ENCODE measurements at regions not wholly inside any gene's neighbourhood (a gene's known extent, or its start where the extent isn't known, plus 50 kb on each side); places are given as distances from the start of the nearest gene placed in this dataset.
A peak's percentile ranks its signal among the peaks of the same experiment; 100 is the strongest.

DNA sequence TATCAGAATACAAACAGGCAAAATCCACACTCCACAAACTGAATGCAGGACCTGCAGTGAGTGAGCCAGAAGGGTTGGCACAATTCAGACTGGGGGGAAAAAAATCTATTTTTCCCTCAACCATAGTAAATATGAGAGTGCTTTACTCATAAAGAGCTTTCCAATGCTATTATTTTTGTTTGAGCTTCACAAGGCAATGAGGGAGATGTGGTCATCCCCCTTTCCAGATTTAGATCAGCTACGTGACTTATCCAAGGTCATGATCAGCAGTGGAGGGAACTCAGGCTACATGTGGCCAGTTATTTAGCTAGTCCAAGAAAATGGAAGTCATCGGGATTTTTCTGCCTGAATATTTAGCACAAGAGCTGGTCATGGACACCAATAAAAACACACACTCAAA lies 120.4 kb upstream of the KLF7 start:
- ATAC-seq (no peak), DNase-seq (ENCODE audit: low spot score) (no peak)

DNA sequence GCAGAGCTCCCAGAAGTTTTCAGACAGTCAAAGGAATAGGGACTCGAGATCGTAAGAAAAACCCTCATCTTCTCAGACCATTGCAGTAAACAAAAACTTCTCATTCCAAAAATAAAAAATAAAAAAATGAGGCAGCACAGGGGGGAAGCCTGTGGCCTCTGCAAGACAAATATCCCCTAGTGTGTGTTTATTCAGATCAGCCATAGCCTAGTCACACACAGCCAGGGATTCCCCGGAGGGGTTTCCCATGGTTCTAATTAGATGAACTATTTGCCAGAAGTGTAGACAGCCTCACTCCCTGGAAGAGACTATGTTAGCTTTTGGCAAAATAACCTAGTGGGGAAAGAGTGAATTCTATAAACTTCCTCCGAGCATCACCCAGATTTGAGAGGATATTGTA lies 122.9 kb upstream of the KLF7 start:
- no peak for ATAC-seq
- DNase-seq (ENCODE audit: low spot score), result no peak

DNA sequence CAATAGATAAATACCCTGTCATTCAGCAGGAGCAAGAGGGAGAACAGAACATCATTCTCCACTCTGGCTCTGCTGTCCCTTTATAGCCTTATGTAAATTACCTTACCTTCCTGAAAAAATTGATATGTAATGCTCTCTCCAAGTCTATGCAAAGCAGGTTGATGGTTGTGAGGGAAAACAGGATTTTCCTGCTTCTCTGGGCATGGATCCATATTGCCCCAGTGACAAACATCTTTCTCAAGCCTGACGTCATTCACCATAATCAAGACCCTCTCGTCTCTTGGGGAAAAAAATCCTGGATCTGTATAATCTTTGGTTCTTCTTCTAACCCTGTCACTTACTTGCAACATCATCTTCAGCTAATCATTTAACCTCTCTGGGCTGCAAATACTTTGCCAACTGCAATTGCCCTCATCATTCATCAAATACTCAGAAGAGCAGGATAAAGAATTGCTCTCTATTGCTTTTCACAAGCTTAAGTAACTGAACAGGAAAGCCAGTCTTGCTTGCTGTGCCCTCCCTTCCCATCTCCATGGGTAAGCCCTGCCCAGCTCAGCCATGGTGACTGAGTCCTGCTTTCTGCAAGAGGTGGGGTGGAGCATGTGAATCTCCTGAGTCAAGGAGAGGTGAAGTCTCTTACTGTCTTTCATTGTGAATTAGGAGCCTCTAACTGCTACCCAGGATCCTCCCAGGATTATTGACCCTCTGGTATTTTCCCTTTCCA lies 123.7 kb upstream of the KLF7 start:
- DNase-seq (ENCODE audit: low spot score), result no peak
- no peak for ATAC-seq

DNA sequence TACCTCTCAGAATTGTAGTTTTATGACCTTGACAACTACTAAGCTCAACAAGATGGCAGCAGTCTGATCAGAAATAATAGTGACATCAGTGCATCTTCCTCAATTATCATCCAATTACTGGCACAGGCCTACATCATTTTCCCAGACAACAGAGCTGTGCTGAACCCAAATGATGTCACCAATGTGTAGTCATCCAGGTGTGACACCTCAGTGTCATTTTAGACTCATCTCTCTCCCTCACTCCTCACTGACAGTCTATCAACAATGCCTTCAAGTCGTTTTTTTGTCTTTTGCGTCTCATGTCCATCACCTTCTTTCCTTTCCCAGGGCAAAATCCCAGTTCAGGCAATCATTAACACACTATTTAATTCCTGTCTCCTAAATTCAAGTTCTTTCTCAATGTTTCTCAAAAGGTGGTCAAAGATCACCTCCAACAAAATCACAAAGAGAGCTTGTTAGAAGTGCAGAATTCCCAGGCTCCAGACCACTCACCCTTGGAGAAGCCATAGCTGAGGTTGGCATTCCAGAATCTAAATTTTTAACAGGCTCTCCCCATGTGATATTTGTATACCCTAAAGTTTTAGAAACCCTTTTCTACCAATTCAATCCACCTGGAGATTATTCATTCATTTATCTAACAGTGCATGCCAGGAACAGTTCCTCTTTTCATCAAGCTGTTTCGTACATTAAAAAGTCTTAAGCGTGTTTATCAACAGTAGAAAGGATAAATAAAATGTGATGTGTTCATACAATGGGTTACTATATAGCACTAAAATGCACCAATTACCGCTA lies 125.3 kb upstream of the KLF7 start:
- peak; percentile 20 for ATAC-seq
- no peak for DNase-seq (ENCODE audit: low spot score)

DNA sequence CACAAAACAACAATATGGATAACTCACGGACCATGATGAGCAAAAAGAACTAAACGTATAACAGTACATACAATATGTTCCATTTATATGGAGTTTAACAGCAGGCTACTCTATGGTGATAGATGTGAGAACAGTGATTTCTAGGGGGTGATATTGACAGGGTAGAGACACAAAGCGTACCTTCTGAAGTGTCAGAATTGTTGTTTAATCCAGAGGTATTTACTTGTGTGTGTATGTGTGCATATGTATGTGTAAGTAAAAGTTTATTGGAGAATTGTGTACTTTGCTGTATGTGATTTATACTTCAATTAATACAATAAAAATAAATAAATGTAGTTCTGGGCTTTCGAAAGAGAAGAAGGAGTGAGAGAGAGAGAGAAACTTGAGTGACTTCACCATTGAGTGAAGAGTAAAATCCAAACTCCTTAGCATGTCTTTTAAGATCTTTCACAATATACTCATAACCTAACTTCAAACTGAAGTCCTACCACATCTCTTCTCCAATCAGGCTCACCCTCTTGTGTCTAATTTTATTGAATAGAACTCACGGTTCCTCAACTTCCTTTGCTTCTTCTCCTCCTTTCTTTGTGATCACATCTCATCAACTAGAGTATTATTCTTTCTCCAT lies 126.0 kb upstream of the KLF7 start:
- ATAC-seq (no peak), DNase-seq (ENCODE audit: low spot score) (no peak)

DNA sequence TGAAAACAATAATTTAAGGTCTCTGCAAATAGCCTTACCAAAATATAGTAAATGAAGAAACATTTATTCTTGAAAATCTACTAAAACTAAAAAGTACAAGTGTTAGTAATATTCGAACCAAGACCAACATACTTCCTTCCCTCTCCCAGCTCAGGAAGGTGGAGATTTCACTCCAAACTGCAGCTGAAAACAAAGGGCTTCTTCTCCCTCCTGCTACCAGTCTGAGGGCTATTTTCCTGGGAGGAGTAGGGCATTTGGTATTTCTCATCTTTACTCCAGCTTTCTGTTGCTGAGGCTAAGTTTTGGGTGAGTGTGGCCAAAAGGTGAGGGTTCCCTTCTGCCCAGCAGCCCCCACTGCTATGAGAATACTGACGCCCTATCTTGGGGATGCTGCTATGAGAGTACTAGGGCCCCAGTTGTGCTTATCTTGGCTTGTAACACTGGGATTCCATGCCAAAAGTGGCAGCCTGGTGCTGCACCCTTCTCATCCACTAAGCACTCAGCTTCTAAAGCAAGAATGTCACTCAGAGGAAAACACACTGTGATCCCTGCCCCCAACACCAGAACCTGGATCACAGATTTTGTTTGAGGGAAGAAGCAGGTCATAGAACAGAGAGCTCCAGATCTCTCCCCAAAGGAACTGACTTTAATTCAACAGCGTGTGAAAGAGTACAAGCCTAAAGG lies 130.7 kb upstream of the KLF7 start:
- no peak for DNase-seq (ENCODE audit: low spot score)
- no peak for ATAC-seq

DNA sequence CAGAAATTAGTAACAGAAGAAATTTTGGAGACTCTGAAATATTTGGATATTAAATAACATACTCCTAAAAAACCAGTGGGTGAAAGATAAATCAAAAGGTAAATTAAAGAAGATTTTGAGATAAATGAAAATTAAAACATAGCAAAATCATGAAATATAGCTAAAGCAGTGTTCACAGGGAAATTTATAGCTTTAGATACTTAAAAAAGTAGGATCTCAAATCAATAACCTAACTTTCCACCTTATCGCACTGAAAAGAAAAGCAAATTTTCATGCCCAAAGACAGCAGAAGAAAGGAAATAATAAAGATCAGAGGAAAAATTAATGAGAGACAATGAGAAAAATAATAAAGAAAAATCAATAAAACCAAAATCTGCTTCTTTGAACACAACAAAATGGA lies 135.1 kb upstream of the KLF7 start:
- ATAC-seq (no peak), DNase-seq (ENCODE audit: low spot score) (no peak)

DNA sequence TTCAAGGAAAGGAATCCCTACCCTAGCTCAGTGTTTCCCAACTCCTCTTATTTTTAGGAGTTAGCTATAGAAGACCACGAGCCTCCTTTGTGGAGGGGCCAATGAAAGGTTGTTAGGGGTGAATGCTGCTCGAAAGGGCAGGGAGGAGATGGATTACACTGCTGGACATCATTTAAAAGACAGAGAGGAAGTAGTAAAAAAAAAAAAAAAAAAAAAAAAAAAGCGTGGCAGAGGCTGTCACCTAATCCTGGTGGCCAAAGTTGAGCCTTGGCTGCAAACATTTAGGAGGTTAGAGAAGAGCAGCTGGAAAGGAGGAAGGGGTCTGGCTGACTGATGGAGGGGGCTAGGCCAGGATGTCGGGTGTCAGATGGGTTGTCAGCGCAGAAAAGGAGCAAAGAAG lies 139.0 kb upstream of the KLF7 start:
- ATAC-seq, result no peak

DNA sequence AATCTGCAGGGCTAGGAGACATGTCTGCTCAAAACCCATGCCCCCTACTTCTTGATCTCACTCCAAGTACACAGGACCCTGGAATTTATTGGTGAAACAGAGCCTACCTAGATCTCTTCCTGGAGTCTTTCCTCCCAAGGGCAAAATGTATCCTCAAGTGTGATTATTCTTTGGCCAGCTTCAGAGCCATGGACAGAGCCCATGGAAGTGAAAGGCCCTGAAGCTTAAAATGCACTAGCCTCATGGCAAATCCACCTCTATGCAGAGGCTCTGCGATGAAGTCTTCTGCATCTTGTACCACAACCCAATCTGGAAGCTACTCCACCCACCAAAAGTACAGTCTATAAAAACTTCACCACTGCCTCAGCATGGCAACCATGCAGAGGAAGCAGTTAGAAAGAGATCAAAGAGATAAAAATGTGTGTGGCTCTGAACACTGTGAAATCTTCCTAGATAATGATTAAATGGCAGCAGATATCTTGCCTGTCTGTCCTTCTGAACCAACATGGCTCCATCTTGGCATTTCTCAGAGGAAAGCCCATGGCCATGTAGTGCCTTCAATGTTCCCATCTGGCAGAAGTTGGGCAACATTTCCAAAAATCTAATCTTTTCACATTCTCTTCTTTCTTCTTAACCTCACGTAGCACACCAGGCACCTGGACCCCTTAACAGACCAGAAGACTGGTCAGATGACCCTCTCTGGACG lies 142.9 kb upstream of the KLF7 start:
- ATAC-seq, result no peak
- no peak for DNase-seq (ENCODE audit: low spot score)

More for the DNA sequence above, 139.0 kb upstream of the KLF7 start:
- DNase-seq (ENCODE audit: low spot score), result no peak

DNA sequence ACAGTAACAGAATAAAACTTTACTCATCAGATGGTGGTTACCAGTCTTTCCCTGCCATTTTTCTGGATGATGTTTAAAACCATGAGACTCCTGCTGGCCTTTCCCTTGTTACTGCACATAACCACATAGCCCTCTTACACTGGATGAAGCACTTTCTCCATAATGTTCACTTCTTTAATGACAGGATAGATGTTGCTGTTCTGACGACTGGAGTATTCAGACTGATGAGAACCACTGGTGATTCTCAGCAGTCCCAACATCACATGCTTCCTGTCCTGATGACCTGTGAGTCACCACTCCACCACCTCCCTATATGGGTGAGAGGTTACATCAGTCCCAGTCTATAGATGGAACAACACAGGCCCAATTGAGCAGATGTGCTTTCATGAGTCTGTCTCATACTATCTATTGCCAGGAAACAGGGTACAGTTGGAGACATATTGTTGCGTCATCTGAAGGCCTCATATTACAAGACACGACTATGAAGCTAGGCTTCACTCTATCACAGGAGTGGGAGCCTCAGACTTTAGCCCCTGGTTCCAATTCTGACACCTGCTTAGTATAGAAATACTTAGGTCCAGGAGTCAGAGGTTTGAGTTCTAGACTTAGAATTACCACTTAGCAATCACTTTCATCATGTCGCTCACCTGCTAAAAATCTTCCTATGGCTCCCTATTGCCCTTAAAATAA lies 145.7 kb upstream of the KLF7 start:
- no peak for DNase-seq (ENCODE audit: low spot score)
- ATAC-seq, result peak; percentile 70

DNA sequence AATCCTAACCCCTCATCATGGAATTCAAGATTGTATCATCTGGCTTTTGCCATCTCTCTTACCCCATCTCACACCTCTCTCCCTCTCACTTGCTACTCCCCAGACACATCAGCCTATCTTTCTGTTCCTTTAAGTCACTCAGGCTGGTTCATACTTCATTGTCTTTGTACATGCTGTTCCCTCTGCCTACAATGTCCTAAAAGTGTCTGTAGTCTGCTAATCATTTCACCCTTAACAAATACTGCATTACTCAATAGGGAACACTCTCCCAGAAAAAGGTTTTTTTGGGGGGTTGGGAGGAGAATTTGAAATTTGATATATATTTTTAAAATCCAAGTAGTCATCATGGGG lies 146.2 kb upstream of the KLF7 start:
- DNase-seq (ENCODE audit: low spot score) (no peak), ATAC-seq (no peak)

DNA sequence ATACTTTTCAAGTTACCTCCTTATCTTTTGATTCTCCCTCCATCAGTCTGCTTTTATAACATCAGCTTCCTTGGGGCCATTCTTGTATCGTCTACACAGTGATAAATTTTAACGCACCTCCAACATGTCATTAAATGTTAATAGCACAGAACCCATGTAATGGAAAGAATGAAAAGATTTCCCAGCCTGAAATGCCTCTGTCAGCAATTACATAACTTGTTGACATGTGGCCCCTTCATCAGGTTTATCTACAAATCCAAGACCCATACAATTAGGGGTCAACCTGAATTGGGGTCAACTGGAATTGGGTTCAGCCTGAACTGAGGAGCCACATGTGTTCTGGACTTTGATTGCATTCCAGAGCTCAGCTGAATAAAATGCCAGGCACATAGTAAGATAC lies 148.2 kb upstream of the KLF7 start:
- DNase-seq (ENCODE audit: low spot score) (no peak), ATAC-seq (no peak)

DNA sequence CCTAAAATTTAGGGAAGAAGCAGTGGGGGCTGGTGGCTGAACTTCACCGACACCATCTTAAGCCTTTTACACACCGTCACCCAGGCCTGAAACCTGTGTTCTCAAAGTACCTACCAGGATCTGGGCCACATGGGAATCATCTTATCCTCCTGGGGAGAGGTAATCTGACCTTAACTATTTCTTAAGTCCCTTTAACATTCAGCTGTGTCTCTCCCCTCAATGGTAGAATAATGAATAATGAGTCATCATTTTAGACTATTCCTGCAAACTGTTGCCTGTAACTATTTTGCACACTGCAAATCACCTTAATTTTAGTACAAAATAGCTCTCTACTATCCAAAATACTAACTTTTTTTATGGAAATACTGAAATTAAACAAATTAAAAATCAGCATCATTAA lies 149.4 kb upstream of the KLF7 start:
- DNase-seq (ENCODE audit: low spot score) (no peak), ATAC-seq (no peak)

DNA sequence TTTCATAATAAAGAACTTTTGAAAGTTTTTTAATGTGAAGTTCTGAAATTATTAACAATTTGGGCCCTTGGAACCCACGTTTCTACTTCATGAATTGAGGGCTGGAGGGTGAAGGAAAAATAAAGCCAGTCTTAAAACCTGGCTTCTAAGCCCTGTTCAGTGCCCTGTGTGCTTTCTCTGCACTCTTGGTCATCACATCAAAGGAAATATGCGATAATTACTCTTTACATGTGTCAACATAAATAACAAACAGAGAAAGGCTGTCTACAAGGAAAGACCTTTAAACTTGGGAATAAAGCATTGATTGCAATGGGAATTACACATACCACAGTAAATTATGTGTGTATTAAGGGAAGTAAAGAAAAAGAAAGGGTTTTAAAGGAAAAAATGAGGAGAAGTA lies 150.7 kb upstream of the KLF7 start:
- DNase-seq (ENCODE audit: low spot score) (no peak), ATAC-seq (no peak)

DNA sequence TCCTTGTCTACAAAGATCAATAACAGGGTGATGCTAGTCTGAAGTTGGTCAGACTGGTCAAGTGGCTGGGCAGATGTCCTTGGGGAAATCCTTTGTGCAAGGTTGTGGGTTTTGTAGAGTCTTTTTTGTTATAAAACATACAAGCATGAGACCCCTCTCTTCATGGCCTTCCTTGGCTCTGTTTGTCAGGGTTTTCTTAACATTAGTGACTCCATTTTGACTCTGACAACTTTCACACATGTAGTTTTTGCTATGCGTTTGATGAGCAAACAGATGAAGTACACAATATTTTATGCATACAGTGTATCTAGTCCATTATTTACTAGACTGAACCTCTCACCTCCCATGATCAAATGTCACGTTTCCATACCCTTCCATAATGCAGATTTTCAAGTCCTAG lies 151.2 kb upstream of the KLF7 start:
- DNase-seq (ENCODE audit: low spot score), result no peak
- no peak for ATAC-seq

DNA sequence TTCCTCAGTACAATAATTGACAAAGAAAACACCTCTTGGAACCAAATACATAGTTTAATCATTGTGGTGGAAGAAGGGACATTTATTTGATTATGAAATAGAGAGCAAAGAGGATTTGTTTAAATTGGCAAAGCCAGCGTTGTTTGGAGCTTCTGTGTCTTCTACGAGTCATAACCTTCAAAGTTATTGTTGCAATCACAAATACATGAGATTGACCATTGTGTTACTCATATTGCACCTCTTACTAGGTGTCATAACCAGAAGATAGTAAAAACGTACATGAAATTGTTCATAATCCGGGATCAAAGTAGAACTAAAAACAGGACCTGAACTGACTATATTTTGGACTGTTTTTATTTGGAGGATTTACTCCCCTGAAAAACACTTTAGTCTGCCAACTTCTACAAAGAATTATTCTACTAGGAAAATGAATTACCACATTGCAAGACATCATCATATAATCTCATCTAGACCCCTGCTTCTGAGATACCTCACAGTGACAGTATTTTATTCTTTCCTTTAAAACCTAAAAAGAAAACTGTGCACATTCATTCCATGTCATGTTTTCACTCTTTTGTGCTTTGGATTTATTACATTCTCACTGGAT lies 151.7 kb upstream of the KLF7 start:
- peak; percentile 82 for ATAC-seq
- DNase-seq (ENCODE audit: low spot score), result no peak

DNA sequence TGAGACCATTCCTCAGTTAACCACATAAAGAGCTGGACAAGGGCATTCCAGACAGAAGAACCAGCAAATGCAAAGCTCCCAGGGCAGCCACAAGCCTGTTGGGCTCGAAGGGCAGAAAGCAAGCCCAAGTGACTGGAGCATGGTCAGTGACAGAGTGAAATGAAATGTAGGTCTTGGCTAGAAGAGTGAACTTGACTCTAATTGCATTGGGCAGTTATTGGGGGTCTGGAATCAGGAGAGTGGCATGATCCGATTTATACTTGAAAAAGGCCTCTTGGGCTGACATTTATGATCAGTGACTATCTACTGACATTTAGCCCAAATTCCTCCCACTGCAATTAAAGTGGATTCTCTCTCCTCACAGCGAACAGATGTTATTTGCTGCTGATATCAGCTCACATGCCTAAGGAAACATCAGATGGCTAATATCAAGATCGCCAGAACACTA lies 152.5 kb upstream of the KLF7 start:
- no peak for DNase-seq (ENCODE audit: low spot score)
- ATAC-seq, result no peak

DNA sequence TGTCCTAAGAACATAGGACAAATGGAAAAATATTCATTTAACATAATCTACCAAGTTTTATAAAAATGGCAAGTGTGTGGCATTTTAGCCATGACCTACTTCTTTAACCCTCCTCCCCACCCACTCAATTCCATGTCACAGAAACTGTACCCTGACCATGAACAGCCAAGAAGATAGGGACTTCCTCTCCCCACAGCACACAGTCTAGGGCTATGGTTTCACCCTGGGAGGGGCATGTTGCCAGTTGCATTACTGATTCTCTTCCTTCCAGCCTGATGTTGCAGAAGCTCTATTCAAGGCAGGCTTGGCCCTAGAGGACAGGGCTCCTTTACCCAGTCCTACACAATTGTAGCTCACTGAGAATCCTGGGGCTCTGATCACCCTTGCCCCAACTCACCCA lies 153.6 kb upstream of the KLF7 start:
- no peak for ATAC-seq

DNA sequence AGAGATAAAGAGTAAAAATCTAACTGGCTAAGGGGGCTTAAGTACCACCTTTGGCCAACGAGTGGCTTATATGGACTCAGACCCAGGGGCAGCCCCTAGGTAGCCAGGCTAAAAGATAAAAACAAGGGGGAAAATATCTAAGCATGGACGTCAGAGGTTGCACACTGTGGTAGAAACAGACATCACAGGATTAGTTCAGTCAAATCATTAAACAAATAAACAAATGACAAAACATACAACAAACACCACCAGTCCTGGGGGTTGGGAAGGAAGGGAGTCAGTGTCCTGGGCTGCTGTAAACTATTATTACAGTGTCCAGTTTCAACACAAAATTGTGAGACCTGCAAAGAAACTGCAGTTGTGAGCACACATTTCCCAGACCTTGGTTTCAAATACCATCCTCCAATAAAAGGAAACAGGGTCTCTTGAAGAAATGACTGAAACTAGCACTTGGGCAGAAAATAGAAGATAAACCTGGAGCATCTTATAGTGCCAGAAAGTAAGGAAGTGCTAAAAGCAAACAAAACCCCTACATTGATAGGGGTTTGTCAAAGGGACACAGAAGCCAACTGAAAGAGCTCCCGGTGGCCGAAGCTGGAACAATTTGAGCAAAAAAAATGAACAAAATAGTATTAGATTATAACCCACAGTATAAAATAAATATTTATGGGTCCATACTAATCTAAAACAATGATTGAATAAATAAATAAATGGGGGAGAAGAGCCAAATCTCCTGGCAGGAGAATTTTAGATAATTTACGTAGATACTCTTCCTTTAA lies 154.8 kb upstream of the KLF7 start:
- ATAC-seq, result no peak
- no peak for DNase-seq (ENCODE audit: low spot score)

More for the DNA sequence above, 153.6 kb upstream of the KLF7 start:
- DNase-seq (ENCODE audit: low spot score), result no peak
